NCI-H1417 (cell line): ENCODE measurements at regions not wholly inside any gene's neighbourhood (a gene's known extent, or its start where the extent isn't known, plus 50 kb on each side); places are given as distances from the start of the nearest gene placed in this dataset.

Experiments used
- DNase-seq, 3 experiments: peaks; one replicate each; lab custom pipeline; 2025; lab: John Stamatoyannopoulos, UW

- no peak for DNase-seq
These were observed 409.0 kb upstream of the POU3F3 start for GRCh38 chr2:104444889-104445288.

DNA sequence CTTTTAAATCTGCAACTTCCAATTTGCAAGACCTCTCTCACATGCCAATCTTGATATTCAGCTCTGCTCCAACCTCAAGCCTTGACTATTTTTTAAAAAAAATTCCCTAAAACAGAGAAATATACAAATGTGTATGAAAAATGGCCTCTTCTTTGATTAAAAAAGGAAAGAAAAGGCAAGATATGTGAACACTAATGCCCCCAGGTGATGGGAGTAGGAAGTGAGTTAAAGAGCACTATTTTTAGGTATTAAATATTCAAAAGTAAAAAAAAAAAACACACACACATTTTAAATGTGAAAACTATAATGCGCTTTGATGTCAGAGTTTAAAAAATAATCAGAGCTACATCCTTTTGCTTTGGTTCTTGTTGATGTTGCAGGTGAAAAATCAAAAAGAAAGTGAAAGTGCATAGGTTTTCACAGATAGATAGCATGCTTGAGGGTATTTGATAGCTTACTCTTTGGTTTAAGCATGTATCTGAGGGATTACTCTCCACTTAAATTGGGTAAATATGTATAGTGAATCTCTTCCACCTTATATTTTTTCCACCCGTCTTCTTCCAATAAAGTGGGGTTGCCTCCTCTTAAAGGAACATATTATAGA lies 406.0 kb upstream of the POU3F3 start:
- peak in 1 of 3 experiments; percentile 23 for DNase-seq

DNA sequence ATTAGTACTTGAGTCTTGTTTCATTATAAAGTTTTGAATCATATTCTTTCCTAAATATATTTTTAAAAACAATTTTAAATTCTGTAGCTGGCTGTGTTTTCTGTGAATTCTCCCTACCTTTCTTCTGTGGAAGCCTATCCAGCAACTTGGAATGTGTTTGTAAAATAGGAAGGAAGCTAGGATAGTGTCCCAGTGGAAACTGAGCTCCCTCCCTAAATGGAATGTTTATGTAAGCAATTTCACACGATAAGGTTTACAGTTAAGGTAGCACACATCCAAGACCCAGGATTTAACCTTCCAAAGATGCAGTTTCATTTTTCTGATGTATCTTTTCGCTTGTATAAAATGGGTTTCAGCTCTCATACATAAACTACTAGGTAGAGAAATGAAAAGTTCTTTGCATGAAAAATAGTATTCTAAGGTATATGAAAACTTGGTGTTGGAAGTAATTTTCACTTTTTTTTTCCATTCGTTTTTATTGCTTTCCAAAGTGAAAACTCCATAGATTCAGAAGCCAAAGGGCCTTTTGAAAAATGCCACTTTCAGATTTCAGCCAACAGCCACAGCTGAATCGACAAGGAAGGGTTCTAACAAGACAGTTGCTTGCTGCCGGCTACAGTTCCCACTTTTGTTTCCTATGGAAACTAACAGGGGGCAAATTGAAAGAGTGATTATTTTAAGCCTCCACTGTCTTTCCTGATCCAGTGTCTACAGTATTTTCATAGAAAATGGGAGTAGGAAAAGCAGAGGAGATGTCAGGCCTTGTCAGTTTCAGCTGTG lies 405.1 kb upstream of the POU3F3 start:
- no peak for DNase-seq

- DNase-seq, result no peak
These were observed 401.4 kb upstream of the POU3F3 start for GRCh38 chr2:104452558-104452957.

DNA sequence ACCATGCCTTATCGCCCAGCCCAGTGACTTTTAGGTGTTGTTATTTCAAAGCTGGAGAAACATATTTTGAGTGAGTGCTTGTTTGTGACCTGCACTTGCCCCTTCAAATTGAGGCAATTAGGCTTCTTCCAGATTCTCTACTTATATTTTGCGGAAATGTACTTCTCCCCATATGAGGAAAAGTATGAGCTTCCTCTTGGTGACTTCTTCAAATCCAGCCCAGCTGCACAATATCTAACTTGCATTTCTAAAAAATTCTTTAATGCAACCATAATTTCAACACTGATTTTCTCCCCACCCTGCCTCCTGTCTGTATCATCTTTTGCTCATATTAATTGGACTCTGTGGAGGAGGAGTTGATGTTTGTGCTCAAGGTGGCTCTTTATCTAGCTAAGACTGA lies 391.2 kb upstream of the POU3F3 start:
- DNase-seq, result no peak

GRCh38 chr2:104465981-104466380 lies 387.9 kb upstream of the POU3F3 start:
- DNase-seq, result no peak

DNA sequence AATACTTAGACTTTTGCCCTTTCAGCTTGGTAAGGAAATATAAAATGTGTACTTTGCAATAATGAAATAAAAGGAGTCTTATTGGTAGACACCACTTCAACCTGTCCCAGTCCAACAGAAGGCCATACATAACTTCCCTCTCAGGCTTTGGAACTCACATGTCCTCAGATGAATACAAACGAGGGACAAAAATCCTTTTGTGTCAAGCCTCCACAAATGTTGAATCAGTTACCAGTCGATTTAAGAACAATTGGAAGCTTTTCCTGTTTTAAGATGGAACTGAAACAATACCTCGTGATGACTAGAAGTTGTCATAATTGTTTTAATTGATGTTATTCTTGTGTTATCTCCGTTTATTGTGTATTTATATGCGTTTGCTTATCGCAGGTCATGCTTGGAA lies 385.1 kb upstream of the POU3F3 start:
- no peak for DNase-seq

GRCh38 chr2:104472076-104472475 lies 381.8 kb upstream of the POU3F3 start:
- DNase-seq, result no peak

GRCh38 chr2:104473546-104473945 lies 380.4 kb upstream of the POU3F3 start:
- DNase-seq, result no peak

- no peak for DNase-seq
These were observed 379.2 kb upstream of the POU3F3 start for GRCh38 chr2:104474716-104475115.

GRCh38 chr2:104476075-104476474 lies 377.8 kb upstream of the POU3F3 start:
- no peak for DNase-seq

GRCh38 chr2:104476563-104476988 lies 377.3 kb upstream of the POU3F3 start:
- DNase-seq, result no peak

DNA sequence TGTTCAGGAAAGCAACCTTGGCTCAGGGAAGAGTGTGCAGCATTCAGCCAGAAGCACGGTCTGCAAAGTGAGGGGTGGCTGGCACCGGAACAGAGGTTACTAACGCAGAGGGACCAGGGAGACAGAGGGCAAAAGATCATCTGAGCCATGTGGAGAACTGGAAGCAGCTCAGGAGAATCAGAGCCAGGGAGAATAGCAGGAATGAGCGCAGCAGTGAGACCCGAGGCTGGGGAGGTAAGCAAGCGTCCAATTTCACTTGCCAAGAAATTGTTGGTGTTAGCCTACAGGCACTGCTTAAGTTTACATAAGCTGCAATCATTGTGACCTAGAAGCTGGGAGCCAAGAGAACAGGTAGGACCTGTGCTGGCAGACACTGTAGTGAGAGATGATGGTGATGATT lies 372.6 kb upstream of the POU3F3 start:
- no peak for DNase-seq

DNA sequence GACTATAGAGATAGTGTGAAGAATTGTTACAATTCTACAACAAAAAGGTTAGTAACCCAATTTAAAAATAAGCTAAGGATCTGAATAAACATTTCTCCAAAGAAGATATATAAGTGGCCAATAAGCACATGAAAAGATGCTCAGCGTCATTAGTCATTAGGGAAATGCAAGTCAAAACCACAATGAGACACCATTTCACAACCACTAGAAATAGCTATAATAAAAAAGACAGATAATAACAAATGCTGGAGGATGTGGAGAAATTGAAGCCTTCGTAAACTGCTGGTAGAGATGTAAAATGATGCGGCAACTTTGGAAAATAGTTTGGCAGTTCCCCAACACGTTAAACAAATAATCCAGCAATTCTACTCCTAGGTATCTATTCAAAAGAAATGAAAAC lies 366.5 kb upstream of the POU3F3 start:
- DNase-seq, result no peak

DNA sequence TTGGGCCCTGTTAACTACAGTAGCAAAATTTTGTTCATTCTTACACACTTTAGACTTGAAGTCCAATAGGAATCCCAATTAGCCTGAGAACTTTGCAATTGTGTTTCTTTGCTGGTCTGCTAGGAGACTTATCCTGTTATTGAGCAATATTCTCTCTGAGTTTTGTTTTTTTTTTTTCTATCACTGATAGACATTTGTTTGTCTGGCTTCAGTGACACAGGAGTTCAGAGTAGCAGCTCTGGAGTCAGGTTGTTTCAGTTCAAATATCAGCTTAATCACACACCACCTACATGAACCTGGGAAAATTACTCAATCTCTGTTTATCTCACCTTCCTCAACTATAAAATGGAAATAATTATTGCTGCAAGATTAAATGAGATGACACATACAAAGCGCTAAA lies 360.2 kb upstream of the POU3F3 start:
- no peak for DNase-seq

DNA sequence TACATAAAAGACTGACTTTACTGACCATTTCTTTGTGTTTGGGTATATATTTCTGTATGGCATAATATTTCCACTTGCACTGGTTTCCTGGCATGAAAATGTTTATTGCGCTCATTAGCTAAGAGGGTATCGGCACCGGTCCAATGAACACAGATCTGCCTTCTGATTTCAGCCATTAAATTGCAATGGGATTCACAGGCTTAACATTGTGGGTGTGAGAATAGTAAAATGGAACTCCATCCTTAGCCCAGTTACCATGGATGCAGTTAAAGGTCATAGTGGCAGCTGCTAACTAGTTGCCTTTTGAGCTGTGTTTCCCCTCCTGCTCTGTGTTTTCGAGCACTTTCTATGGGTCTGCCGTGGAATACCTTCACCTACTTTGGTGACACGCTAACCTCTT lies 352.6 kb upstream of the POU3F3 start:
- DNase-seq, result no peak

- no peak for DNase-seq
These were observed 352.0 kb upstream of the POU3F3 start for GRCh38 chr2:104501929-104502328.

GRCh38 chr2:104502901-104503300 lies 351.0 kb upstream of the POU3F3 start:
- DNase-seq, result no peak

GRCh38 chr2:104504331-104505073 lies 349.4 kb upstream of the POU3F3 start:
- DNase-seq, result peak in 2 of 3 experiments; percentile 81 to 97

GRCh38 chr2:104518256-104518655 lies 335.7 kb upstream of the POU3F3 start:
- no peak for DNase-seq

GRCh38 chr2:104521247-104521646 lies 332.7 kb upstream of the POU3F3 start:
- peak in 2 of 3 experiments; percentile 77 to 92 for DNase-seq

DNA sequence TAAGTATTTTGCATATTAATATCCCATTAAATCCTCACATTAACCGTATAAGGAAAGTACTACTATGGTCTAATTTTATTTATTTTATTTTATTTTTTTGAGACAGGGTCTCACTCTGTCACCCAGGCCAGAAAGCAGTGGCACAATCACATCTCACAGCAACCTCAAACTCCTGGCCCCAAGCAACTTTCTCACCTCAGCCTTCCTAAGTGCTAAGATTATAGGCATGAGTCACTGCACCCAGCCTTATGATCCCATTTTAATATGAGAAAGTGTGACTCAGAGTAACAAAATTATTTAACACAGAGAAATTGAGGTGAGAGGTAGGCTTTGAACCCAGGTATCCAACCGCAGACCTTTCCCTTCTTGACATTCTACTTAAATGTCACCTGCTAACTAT lies 330.0 kb upstream of the POU3F3 start:
- DNase-seq, result no peak

- no peak for DNase-seq
These were observed 325.8 kb upstream of the POU3F3 start for GRCh38 chr2:104528101-104528500.
